Tibial artery (tissue), 4 donors: ENCODE measurements at regions not wholly inside any gene's neighbourhood (a gene's known extent, or its start where the extent isn't known, plus 50 kb on each side); places are given as distances from the start of the nearest gene placed in this dataset.
"Not testable (repeated sequence)": the region's sequence is repeated elsewhere in the genome, so short reads cannot be mapped to it uniquely, and the experiment has no call there.

Source experiments
- DNase-seq, 2 donors: peaks; one replicate each; pipeline ENCODE4 v3.0.0-alpha.2; 2019
- H3K27ac ChIP-seq, 2 donors: fragments of 200-600 bp; sonication (generic) in 1 of 2; 1 replicate in 1 of 2; 2 replicates in 1 of 2; pipeline ENCODE4 v1.5.1; 2018 to 2019; ENCODE audit warnings: mild to moderate bottlenecking in 1 of 2
- H3K27me3 ChIP-seq, 2 donors: fragments of 200-600 bp; sonication (generic) in 1 of 2; one replicate each; pipeline versions ENCODE4 v1.5.1 to v1.6.0; 2016 to 2019
- H3K36me3 ChIP-seq, 3 donors: fragments of 200-600 bp; sonication (generic) in 2 of 3; one replicate each; pipeline ENCODE4 v1.5.1; 2016 to 2019; ENCODE audit warnings: mild to moderate bottlenecking in 2 of 3
- H3K4me1 ChIP-seq, 4 donors: fragments of 200-600 bp; sonication (generic) in 2 of 4; 1 replicate in 3 of 4; 2 replicates in 1 of 4; pipeline ENCODE4 v1.5.1; 2016 to 2019
- H3K4me3 ChIP-seq, 2 donors: fragments of 200-600 bp; sonication (generic) in 1 of 2; 1 replicate in 1 of 2; 2 replicates in 1 of 2; pipeline ENCODE4 v1.5.1; 2018 to 2019; ENCODE audit warnings: mild to moderate bottlenecking in 2 of 2
- H3K9me3 ChIP-seq, 3 donors: fragments of 200-600 bp; sonication (generic) in 1 of 3; one replicate each; pipeline ENCODE4 v1.5.1; 2016 to 2019
- intact Hi-C: fragments of 100-400 bp; cut with DNase I; formaldehyde crosslinking; loops from one replicate; pipeline ENCODE4 v1.15.0; 2023; ENCODE audit warnings: low total_unique reads
- TF ChIP-seq, protein P1 (sequence below), 2 experiments: fragments of 200-600 bp in 1 of 2; fragments of 450-650 bp in 1 of 2; IDR thresholded peaks; one replicate each; pipeline ENCODE4 v1.5.1; 2017 to 2019; ENCODE audit warnings: antibody characterized with exemption in 2 of 2, mild to moderate bottlenecking in 1 of 2, moderate library complexity in 1 of 2

GRCh38 chr2:147006736-147007141 lies 838.1 kb upstream of the ACVR2A start:
- TF ChIP-seq, protein P1, sequence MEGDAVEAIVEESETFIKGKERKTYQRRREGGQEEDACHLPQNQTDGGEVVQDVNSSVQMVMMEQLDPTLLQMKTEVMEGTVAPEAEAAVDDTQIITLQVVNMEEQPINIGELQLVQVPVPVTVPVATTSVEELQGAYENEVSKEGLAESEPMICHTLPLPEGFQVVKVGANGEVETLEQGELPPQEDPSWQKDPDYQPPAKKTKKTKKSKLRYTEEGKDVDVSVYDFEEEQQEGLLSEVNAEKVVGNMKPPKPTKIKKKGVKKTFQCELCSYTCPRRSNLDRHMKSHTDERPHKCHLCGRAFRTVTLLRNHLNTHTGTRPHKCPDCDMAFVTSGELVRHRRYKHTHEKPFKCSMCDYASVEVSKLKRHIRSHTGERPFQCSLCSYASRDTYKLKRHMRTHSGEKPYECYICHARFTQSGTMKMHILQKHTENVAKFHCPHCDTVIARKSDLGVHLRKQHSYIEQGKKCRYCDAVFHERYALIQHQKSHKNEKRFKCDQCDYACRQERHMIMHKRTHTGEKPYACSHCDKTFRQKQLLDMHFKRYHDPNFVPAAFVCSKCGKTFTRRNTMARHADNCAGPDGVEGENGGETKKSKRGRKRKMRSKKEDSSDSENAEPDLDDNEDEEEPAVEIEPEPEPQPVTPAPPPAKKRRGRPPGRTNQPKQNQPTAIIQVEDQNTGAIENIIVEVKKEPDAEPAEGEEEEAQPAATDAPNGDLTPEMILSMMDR (IDR thresholded peaks at IDR 0.05): no peak
- no peaks in the 10 kb centered on the region for H3K36me3 ChIP-seq
- no peak overlapping the region for H3K27ac ChIP-seq
- no peaks in the 10 kb centered on the region for H3K27me3 ChIP-seq
- DNase-seq: no peak
- H3K9me3 ChIP-seq: no peaks in the 10 kb centered on the region
- no peaks in the 10 kb centered on the region for H3K4me1 ChIP-seq
- intact Hi-C loops: no loop called here
- no peak overlapping the region for H3K4me3 ChIP-seq

DNA sequence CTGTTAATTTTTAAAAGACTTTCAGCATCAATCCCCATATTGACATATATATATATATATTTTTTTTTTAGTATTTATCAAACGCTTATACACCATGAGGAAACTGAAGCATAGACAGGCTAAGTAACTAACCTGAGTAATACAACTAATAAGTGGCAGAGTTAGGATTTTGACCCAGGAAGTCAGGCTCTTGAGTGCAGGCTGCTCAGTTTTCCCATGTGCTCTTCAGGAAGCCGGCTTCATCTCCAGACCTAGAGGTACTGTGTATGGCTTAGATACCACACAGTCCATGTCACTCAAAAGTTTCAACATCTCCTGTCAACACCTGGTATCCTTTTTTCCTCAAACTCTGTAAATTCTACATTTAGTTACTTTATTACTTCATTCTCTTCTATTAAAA lies 841.7 kb upstream of the ACVR2A start:
- Histone ChIP-seq H3K27ac (no peak overlapping the region), H3K9me3 (no peaks in the 10 kb centered on the region), H3K36me3 (no peaks in the 10 kb centered on the region), H3K4me3 (no peak overlapping the region), H3K27me3 (no peaks in the 10 kb centered on the region), H3K4me1 (no peaks in the 10 kb centered on the region)
- TF ChIP-seq, protein P1 (IDR thresholded peaks at IDR 0.05): no peak
- no peak for DNase-seq
- intact Hi-C loops: no loop called here

GRCh38 chr2:147002256-147002655 lies 842.6 kb upstream of the ACVR2A start:
- H3K27me3 ChIP-seq: no peaks in the 10 kb centered on the region
- TF ChIP-seq, protein P1 (IDR thresholded peaks at IDR 0.05): no peak
- no peaks in the 10 kb centered on the region for H3K4me1 ChIP-seq
- no peaks in the 10 kb centered on the region for H3K9me3 ChIP-seq
- H3K4me3 ChIP-seq: no peak overlapping the region
- intact Hi-C loops: no loop called here
- no peaks in the 10 kb centered on the region for H3K36me3 ChIP-seq
- no peak for DNase-seq
- H3K27ac ChIP-seq: no peak overlapping the region

DNA sequence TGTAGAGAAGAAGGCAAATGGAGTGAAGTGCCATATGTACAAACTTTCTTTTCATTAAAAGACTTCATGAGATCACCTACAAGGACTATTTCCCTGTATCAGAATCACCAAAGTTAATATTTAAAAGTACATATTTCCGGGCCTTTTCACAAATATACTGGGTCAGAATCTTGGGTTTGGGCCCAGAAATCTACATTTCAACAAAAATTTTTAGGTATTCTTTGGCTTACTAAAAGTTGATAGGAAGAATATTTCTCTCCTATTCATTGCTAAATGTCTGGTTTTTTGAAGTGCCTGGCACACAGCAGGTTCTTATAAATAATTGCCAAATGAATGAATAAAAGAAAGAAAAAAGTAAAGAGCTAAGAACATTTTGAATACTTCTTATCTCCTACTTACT lies 843.8 kb upstream of the ACVR2A start:
- Histone ChIP-seq H3K4me1 (no peaks in the 10 kb centered on the region), H3K27me3 (no peaks in the 10 kb centered on the region), H3K36me3 (no peaks in the 10 kb centered on the region), H3K9me3 (no peaks in the 10 kb centered on the region), H3K27ac (no peak overlapping the region), H3K4me3 (no peak overlapping the region)
- TF ChIP-seq, protein P1 (IDR thresholded peaks at IDR 0.05): no peak
- DNase-seq: no peak
- intact Hi-C loops: no loop called here

DNA sequence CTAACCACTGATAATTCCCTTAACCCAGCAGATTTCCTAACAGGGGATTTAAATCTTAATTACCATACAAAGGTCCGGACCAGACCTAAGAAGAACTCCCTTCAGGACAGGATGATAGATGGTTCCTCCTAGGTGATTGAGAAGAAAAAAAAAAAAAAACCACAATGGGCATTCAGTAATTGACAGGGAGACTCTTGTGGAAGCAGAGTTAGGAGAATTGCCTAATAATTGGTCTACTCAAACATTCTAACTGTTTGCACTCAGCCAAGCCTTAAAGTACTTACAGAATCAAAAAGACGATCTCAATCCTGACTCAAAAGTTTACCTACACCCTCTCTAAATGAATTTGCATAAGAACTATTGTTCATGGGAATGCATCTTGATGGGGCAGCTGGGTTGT lies 844.7 kb upstream of the ACVR2A start:
- DNase-seq, H3K27me3 ChIP-seq, H3K4me1 ChIP-seq, H3K27ac ChIP-seq, intact Hi-C loops, H3K9me3 ChIP-seq, H3K36me3 ChIP-seq, H3K4me3 ChIP-seq: not testable (repeated sequence)

DNA sequence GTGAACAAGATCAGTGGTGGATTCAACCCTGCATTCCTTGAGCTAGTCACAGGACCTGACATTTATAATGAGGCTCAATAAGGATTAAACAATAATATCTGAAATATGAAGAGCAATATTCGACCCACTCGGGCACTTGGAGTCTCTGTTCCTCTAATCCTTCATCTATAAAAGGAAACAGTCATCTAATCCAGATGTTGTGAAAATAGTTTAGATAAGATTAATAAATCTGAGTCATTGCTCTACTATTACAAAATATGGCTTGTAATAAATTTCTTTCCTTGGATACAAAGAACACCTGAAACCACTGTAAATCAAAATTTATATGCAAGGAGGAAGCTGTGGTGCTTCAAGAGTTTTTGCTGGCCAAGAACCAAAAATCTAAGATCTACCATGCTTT lies 846.9 kb upstream of the ACVR2A start:
- Histone ChIP-seq H3K9me3 (no peaks in the 10 kb centered on the region), H3K4me3 (no peak overlapping the region), H3K27ac (no peak overlapping the region), H3K27me3 (no peaks in the 10 kb centered on the region), H3K36me3 (no peaks in the 10 kb centered on the region), H3K4me1 (no peaks in the 10 kb centered on the region)
- intact Hi-C loops: no loop called here
- TF ChIP-seq, protein P1 (IDR thresholded peaks at IDR 0.05): no peak
- no peak for DNase-seq
